Epithelial cell of esophagus (primary cell): ENCODE measurements at regions not wholly inside any gene's neighbourhood (a gene's known extent, or its start where the extent isn't known, plus 50 kb on each side); places are given as distances from the start of the nearest gene placed in this dataset.

ENCODE experiments used
- DNase-seq: peaks from one replicate; pipeline ENCODE4 v3.0.0; 2010; ENCODE audit warnings: low read depth
- H3K4me3 ChIP-seq: 2 replicates; pipeline ENCODE4 v1.5.1; 2011; ENCODE audit warnings: mild to moderate bottlenecking, low read length, control low read depth
- CTCF ChIP-seq: IDR thresholded peaks from 2 replicates; pipeline ENCODE4 v1.5.1; 2011; ENCODE audit warnings: low read depth, mild to moderate bottlenecking, low read length, control low read depth, inconsistent platforms; ENCODE audit not compliant: insufficient read depth; ENCODE audit errors: missing control alignments

- TF ChIP-seq CTCF: no peak
- H3K4me3 ChIP-seq: no peak overlapping the region
- no peak for DNase-seq
Measured at GRCh38 chr3:144556392-144556791, 584.8 kb downstream of the DIPK2A start.

- peak; percentile 51 for DNase-seq
- TF ChIP-seq CTCF: no peak
- no peak overlapping the region for H3K4me3 ChIP-seq
Measured at GRCh38 chr3:144557515-144557914, 585.9 kb downstream of the DIPK2A start.

DNA sequence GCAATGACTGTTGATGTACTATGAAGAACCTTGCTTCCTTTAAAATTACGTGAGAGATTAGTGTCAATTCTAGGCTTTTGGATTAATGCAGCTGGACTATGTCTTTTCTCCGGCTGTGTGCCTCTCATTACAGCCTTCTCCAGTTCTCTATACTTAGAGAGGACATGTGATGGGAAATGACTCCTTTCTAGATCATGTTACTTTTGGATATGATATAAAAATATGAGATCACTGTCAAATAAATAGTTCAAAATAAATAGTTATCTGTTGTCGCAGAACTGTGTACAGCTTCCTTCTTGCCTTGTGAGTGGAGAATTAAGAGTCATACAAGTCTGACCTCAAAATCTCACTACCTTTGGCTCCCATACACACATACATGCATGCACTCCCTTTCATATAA is 592.4 kb downstream of the DIPK2A start:
- TF ChIP-seq CTCF: no peak

GRCh38 chr3:144566320-144566719 is 594.7 kb downstream of the DIPK2A start:
- H3K4me3 ChIP-seq: no peak overlapping the region
- no peak for DNase-seq
- no peak for TF ChIP-seq CTCF

More for the DNA sequence above, 592.4 kb downstream of the DIPK2A start:
- H3K4me3 ChIP-seq: no peak overlapping the region
- no peak for DNase-seq

DNA sequence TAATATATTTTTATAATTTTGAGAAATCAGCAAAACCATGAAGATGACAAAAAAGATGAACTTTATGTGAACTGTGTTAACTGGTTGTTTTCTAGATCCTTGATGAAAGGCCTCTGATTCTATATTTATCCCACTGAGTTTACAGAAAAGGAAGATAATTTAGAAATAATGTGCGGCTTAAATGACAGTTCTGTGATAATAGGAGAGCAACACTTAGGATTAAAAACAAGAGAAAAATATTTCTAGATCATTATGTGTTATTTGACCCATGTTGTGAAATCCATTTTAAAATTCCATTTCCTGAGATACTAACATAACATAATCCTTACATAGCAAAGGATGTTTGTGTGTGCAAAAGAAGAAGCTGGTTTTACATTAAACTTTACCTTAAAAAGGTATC is 598.0 kb downstream of the DIPK2A start:
- no peak for DNase-seq
- H3K4me3 ChIP-seq: no peak overlapping the region
- no peak for TF ChIP-seq CTCF

GRCh38 chr3:144583871-144584270 is 612.2 kb downstream of the DIPK2A start:
- no peak overlapping the region for H3K4me3 ChIP-seq
- no peak for TF ChIP-seq CTCF
- DNase-seq: no peak

DNA sequence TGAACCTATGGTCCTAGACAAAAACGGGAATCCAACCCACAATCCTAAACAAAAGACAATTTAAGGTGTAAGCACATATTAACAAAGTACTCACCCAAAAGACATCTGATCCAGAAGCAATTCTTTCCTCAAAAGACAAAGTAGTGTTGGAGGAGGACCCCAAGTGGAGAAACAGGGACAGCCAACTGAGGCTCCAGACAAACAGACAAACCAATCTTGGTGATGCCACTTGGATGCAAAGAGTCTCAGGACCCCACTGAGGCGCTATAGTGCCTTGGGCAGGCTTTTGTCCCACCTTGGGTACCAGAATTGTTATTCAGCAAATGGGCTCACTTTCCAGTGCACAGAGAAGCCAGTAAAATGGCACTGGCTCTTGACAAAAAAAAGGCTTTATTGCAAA is 613.8 kb downstream of the DIPK2A start:
- peak; percentile 30 for TF ChIP-seq CTCF
- H3K4me3 ChIP-seq: no peak overlapping the region
- DNase-seq: peak; percentile 2
